GM19351 (cell line): ENCODE measurements at regions not wholly inside any gene's neighbourhood (a gene's known extent, or its start where the extent isn't known, plus 50 kb on each side); places are given as distances from the start of the nearest gene placed in this dataset.

Experiments
- ATAC-seq: cut with Tn5 transposase; IDR thresholded peaks from one replicate; pipeline ENCODE4 v1.9.1; 2021; ENCODE audit warnings: mild to moderate bottlenecking, moderate library complexity; ENCODE audit not compliant: unreplicated experiment

GRCh38 chr5:124399426-124399961 is 346.9 kb downstream of the ZNF608 start:
- no peak for ATAC-seq

DNA sequence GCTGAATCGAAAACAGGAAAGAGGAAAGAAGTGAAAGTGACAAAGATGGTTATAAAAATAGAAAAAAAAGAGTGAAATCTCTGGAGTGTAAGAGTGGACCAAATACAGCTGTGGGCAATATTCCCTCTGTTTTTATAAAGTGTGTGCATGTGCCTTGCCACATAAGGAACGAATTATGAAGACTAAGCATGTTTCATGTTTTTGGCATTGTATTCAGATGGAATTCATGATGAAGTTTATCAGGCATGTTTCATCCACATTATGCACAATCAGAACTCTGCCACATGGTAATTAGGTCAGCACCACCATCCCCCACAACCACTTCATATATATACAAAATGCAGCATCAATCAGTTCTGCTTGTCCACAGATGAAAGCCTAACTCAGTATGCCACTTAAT is 348.0 kb downstream of the ZNF608 start:
- no peak for ATAC-seq

- no peak for ATAC-seq
Observed at GRCh38 chr5:124397317-124397716, 349.1 kb downstream of the ZNF608 start.

- ATAC-seq: no peak
Observed at GRCh38 chr5:124395926-124396325, 350.5 kb downstream of the ZNF608 start.

DNA sequence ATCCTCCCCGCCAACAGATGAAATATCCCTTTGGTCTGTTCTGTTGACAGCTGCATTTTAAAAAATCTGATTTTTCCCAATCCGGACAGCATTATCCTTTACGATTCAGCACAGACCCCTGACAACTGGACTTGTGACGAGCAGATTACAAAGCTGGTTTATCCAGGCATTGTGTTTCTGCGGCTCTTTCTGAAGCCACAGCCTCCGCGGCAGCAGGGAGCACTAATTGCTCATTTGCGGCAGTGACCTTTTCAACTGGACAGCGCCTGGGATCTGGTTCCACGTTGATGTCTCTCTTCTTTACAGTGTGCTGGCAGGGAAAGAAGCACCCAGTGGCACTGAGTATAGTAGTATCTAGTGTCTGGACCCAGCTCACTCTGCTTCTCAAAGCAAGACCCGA is 351.2 kb downstream of the ZNF608 start:
- no peak for ATAC-seq

GRCh38 chr5:124394700-124395245 is 351.7 kb downstream of the ZNF608 start:
- ATAC-seq: no peak

GRCh38 chr5:124393584-124394379 is 352.7 kb downstream of the ZNF608 start:
- no peak for ATAC-seq

GRCh38 chr5:124383693-124384092 is 362.7 kb downstream of the ZNF608 start:
- no peak for ATAC-seq

- ATAC-seq: no peak
Observed at GRCh38 chr5:124377386-124377785, 369.1 kb downstream of the ZNF608 start.

DNA sequence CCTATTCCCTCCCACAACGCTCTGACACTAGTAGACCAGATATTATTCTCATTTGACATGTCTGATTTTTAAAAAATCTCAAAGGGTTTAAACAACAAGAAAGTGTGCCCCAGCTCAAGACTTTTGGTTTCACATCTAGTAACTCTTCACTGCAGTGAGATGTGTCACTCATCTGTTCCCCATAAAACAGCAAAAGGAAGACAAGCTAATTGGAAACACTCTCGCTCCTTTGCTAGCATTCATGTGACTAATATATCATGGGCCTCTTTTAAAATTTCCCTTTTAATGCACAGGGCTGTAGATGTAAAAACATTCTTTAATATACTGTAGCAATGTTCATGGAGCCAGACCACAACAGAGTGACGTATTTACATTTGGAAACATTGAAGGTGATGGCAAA is 372.6 kb downstream of the ZNF608 start:
- ATAC-seq: no peak

DNA sequence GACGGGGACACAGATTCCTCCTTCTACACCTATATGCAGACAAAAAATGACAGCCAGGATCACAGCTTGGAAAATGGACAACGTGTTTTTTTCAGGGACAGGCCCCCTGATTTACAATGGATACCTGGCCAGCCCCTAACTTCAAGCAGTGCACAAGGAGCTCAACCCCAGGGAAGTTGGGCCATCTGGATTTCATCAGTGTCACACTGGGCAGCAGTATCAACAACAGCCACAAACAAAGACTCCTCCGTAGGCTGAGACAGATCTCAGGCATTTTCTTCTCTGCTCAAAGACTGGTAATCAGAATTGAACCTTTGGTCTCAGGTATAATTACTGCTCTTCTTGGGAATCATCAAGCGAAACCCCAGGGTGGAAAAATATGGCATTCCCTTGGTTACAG is 374.0 kb downstream of the ZNF608 start:
- no peak for ATAC-seq

- no peak for ATAC-seq
Observed at GRCh38 chr5:124371111-124371706, 375.2 kb downstream of the ZNF608 start.

GRCh38 chr5:124370601-124371000 is 375.8 kb downstream of the ZNF608 start:
- ATAC-seq: no peak

DNA sequence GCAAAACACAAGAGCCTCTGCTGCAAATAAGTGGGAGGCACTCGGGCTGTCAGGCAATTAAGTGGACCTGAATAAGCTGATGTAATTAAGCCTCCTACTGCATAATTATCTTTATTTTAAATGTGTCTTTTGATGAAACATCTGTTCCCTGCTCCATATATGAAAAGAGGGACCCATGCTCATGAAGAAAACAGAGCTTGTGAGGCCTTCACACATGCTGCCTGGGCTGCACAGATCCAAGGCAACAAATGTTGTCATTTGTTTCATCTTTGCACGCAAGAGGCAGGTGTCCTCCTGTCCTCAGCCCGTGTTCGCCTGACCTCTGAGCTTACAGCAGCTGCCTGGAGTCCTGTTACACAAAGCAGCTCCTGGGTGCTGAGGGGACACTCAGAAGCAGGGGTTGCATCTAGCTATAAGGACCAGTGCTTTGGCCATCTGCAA is 381.1 kb downstream of the ZNF608 start:
- ATAC-seq: no peak

GRCh38 chr5:124355928-124356327 is 390.5 kb downstream of the ZNF608 start:
- no peak for ATAC-seq

DNA sequence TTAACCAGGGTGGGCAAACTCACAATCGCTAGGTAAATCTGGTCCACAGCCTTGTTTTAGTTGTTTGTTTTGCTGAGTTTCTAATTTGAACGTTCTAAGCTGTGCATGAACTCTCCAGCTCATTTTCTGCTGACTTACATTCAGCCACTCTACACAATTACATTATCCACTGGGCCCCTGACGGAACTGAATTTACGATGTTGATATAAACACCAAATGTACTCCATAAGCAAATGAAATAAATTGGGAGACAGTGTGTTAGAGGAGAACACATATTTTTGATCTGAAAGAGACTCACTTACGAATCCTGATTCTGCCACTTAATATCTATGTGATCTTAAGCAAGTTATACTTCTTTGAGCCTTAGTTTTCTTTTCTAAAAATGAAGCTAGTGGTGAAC is 393.4 kb downstream of the ZNF608 start:
- no peak for ATAC-seq

DNA sequence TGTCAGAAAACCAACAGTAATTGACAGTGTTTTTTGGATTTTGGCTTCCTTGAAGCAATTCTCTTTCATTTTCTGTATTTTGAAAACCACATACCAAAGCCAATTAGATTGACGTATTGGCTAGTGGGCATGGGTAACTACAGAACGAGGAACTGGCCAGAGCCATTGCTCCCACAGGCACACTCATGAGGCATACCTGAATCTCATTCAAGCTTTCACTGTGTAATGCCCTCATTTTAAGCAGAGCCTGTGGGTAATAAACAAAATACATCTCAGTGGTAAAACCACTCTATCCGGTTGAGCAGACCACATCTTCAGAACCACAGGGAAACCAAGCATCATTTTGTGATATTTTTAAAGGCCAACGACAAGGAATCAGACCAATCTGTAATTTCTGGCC is 394.1 kb downstream of the ZNF608 start:
- ATAC-seq: no peak

DNA sequence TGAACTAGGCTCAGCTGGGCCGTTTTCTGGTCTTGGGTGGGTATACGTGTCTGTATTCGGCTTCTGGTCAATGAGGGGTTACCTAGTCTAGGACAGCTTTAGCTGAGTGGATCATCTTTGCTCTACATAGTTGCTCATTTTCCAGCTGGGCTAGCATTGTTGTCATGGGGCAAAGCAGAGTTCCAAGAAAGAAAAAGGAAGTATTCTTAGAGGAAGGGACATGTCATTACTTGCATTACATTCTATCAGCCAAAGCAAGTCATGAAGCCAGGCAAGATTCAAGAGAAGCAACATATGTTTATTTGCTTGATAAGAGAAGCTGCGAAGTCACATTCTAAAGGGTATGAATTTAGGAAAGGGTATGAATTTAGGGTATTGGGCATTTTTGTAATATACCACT is 396.5 kb downstream of the ZNF608 start:
- no peak for ATAC-seq

DNA sequence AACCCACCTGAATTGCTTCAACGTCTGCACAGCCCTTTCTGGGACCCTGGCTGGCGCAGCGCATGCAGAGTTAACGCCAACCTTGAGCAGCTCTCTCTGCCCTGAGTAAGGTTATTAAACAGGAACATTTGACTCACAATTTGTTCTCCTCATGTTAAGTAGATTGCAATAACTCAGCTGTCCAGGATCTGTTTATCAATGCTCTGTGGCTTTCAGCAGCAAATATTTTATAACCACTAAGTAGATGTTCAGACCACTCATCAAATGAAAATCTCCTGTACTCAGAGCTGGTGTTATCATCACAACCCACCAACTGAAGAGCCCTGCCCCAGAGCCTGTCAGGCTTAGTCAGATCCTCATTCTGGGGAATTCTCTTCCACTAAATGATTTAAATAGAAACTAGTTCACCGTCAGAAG is 403.0 kb downstream of the ZNF608 start:
- ATAC-seq: no peak

GRCh38 chr5:124342986-124343385 is 403.5 kb downstream of the ZNF608 start:
- ATAC-seq: no peak

DNA sequence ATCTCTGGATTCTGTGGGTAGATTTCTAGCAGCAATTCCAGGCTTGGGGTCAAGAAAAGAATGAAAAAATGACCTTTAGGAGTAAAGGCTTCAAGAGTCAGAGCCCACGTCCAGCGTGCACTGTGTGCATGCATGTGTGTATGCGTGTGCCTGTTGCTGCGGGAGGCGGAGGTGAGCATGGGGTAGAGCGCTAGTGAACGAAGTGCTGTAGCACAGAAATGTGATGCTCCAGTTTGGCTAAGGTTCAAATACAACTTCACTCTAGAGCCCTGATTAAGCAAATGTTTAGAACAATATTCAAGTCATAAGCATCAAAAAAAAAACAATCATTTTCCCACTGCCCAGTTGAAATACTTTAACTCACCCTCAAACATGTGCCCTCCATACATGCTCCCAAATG is 403.9 kb downstream of the ZNF608 start:
- no peak for ATAC-seq

- ATAC-seq: no peak
Observed at GRCh38 chr5:124342027-124342471, 404.4 kb downstream of the ZNF608 start.
